GM19455 (cell line): ENCODE measurements at regions not wholly inside any gene's neighbourhood (a gene's known extent, or its start where the extent isn't known, plus 50 kb on each side); places are given as distances from the start of the nearest gene placed in this dataset.

Source experiments
- ATAC-seq: cut with Tn5 transposase; IDR thresholded peaks from one replicate; pipeline ENCODE4 v1.9.1; 2021; ENCODE audit not compliant: unreplicated experiment

DNA sequence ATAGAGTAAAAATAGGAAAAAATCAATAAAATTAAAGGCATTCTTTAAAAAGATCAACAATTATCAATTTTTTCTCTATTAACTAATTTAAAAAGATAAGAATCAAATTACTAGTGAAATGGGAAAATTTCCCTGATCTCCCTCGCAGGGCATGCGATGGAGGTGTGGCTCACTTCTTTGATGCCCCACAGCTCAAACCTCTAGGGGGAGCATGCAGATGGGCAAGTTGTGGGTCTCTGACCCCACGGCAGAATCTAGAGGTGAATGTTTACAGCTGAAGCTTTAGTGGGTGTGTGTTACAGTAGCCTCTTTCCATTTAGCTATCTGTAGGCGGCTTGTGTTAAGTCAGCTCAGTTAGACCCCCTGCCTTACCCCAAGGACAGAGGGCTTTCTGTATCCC, 1348.8 kb downstream of the PCDH18 start:
- ATAC-seq, result no peak

DNA sequence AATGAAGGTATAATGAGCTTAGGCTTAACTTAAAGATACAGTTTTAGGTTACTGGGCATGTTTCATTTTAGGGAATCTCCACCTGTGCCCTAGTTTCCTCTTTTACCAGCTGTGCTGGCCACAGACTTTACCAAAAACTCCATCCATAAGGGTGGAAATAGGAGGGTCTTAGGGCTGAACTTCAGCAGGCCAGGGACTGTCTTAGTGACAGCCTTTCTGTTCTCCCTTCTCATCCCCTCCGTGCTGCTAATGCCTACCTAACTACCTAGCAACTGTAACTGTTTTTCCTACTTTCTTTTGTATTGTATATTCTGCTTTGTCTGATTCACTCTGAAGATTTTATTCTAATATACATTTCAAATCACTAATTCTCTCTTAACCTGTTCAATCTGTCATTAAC, 1375.3 kb downstream of the PCDH18 start:
- ATAC-seq, result no peak

DNA sequence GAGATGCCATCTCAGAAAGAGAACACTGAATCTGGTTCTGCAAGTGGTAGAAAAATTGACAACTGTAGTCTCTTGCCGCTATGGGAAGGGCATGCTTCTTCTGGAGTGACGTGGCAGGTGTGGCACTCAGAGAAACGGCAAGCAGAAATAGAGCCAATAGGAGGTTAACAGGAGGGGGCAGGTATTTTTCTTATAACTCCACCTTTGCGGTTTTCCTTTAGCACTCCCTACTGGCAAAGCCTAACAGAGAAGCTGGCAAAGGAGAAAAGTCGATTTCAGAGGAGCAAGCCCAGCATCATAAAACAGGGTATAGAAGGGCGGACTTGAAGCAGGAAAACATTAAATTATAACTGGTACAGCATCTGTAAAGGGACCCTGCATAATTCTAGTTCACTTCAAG, 1382.2 kb downstream of the PCDH18 start:
- ATAC-seq, result no peak

DNA sequence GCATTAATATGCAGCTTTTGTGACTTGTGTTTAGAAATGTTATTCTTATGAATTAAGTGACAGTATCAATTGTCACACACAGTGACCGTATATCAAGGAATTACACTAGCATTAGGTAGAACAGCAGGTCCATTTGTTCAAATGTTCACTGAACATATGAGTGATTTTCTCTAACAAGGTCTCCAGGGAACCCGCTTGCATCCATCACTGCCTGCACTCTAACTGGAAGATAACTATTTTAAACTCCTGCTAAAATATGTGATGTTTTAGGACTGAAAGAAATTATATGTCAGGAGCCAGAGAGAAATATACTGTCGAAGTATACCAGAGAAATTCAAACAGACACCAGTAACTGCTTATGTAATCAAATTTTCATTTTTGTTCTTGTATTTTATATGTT, 1395.7 kb downstream of the PCDH18 start:
- ATAC-seq, result no peak

GRCh38 chr4:136124251-136124745, 1408.0 kb downstream of the PCDH18 start:
- no peak for ATAC-seq

GRCh38 chr4:136121426-136121825, 1410.9 kb downstream of the PCDH18 start:
- no peak for ATAC-seq

DNA sequence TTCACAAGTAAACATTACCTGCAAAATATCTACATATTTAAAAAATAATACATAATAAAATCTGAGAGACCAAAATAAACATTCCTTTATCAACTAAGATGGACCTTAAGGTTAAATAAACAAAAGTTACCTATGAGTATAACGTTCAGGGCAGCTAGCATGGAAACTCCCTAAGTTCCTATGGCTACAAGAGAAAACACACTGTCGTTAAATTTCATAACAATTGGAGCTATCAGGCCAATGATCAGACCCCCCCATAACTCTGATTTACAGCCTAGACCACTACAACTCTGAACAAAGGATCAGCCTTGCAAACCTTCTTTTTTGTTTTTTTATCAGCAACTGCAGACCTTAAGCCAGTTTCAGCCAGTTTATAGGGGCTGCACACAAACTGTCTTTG, 1418.4 kb downstream of the PCDH18 start:
- ATAC-seq, result no peak

DNA sequence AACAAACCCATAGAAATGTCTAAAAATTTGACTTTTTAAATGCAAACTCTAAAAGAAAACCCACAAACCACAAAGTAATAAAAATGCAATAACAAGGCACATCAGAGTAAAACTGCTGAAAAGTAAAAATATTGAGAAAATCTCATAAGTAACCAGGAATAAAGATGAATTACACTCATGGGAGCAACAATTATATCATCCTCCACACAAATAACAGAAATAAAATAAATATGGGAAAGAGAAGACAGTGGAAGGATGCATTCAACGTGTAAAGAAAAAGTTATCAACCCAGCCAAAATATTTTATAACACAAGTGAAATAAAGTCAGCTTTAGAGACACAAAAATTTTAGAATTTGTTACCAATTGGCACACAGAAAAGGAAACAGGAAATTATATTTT, 1420.2 kb downstream of the PCDH18 start:
- ATAC-seq, result no peak

- no peak for ATAC-seq
Observed at GRCh38 chr4:136106753-136107152, 1425.5 kb downstream of the PCDH18 start.

GRCh38 chr4:136103616-136104015, 1428.7 kb downstream of the PCDH18 start:
- ATAC-seq, result no peak

DNA sequence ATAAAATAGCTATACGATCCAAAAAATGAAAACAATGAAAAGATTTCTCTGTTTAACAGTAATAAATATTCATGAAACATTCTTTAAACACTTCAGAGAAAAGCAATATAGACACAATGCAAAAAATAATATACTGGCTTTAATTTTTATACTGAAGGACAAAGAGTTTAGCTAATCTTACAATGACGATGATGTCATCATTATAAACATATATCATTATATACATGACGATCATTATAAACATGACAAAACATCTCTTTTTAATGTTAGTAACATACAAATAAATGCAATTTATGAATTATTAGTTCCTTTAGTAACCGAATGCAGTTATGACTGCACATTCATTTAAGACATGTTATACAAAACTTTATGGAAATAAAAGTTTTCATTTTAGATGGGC, 1434.6 kb downstream of the PCDH18 start:
- ATAC-seq, result no peak

- ATAC-seq, result no peak
Observed at GRCh38 chr4:136088211-136088867, 1444.0 kb downstream of the PCDH18 start.

- no peak for ATAC-seq
Observed at GRCh38 chr4:136078976-136079375, 1453.3 kb downstream of the PCDH18 start.

DNA sequence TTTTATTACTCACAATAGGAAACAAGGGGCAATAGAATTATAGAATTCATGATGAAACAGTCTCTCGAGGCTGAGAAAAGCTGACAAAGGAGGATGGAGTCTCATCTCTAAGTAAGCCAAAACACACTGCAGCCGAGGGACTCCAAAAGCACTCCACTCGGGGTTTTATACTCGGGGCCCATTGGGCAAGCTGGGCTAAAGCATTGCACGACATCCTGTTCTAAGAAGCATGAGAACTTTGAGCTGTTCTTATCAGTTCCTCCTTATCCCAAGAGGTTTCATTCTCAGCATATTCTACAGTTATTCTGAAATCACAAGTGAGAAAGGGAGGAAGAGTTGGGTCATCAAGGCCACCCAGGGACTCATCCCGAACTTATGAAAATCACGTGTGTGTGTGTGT, 1475.5 kb downstream of the PCDH18 start:
- no peak for ATAC-seq

DNA sequence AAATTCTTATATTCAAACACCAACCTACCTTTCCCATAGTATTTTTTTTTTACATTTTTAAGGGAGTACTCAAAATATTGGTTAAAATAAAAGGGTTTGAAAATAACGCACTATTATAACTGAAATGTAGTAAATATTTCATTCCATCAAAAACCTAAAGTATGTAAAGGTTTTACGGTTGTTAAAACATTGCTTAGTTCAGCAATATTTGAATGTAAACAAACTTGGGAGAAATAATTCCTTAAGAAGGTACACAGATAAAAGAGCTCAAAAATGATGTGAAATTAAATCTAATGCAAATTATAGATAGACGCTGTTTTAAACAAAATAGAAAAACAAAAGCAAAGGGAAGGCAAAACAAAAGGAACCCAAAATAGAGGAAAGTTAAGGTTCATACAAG, 1476.9 kb downstream of the PCDH18 start:
- ATAC-seq, result no peak

- ATAC-seq, result no peak
Observed at GRCh38 chr4:136036744-136037143, 1495.5 kb downstream of the PCDH18 start.

- ATAC-seq, result no peak
Observed at GRCh38 chr4:136032391-136032790, 1499.9 kb downstream of the PCDH18 start.

DNA sequence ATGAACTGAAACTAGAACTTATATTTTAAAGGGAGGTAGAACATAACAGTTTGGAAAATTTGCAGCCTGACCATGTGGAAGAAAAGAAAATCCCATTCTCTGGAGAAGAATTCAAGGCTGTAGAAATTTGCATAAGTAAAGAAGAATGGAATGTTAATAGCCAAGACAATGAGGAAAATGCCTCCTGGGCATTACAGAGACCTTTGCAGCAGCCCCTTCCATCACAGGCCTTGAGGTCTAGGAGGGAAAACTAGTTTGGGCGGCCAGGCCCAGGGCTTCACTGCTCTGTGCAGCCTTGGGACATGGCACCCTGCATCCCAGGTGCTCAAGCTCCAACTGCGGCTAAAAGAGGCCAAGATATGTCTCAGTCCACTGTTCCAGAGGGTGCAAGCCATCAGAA, 1506.8 kb downstream of the PCDH18 start:
- ATAC-seq, result no peak

- no peak for ATAC-seq
Observed at GRCh38 chr4:136017556-136017955, 1514.7 kb downstream of the PCDH18 start.

DNA sequence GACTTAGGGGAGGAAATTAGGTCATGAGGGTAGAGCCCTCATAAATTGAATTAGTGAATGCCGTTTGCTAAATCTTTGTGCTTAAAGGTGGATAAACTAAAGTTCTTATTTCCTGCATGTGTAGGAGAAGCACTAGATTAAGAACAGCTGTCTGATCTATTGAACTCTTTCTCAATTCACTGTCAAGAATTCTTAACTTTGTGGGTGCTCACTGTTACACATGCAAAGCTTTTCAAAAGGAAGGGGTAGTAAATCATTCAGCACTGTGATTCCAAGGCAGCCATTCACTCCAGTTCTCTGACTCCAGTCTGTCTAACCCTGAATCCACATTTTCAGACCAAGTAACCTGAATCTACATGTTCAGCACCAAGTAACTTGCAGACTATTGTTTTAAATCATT, 1520.1 kb downstream of the PCDH18 start:
- ATAC-seq, result no peak

GRCh38 chr4:136009258-136009832, 1522.9 kb downstream of the PCDH18 start:
- ATAC-seq, result no peak

DNA sequence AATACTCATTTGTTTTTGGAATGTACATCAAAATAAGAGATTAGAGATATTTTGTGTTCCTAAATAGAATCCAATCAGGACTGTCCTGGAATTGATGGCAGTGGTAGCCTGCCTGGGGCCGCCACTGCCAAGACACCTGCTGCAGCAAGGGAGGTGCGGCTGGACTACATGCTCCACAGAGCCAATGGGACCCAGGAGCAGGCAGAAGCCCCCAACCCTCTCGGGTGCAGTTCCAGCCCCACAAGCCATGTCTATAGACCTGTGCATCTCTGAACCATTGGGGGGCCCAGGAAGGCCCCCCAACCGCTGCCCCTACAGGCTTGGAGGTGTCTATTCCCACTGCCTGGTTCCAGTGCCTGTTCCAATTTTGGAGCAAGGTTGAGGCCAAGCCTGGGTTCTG, 1524.3 kb downstream of the PCDH18 start:
- ATAC-seq, result no peak

- no peak for ATAC-seq
Observed at GRCh38 chr4:136002316-136002715, 1530.0 kb downstream of the PCDH18 start.
